NCI-H1930 (cell line): ENCODE measurements at regions not wholly inside any gene's neighbourhood (a gene's known extent, or its start where the extent isn't known, plus 50 kb on each side); places are given as distances from the start of the nearest gene placed in this dataset.
"Not testable (repeated sequence)": the region's sequence is repeated elsewhere in the genome, so short reads cannot be mapped to it uniquely, and the experiment has no call there.

Experiments used
- DNase-seq, 2 experiments: peaks; one replicate each; lab custom pipeline; 2025; lab: John Stamatoyannopoulos, UW

- DNase-seq, result no peak
Measured at GRCh38 chr16:52787709-52788108, 240.8 kb upstream of the TOX3 start.

GRCh38 chr16:52786091-52786490 lies 239.1 kb upstream of the TOX3 start:
- no peak for DNase-seq

GRCh38 chr16:52785653-52786052 lies 238.7 kb upstream of the TOX3 start:
- no peak for DNase-seq

- no peak for DNase-seq
Measured at GRCh38 chr16:52783616-52784015, 236.7 kb upstream of the TOX3 start.

- no peak for DNase-seq
Measured at GRCh38 chr16:52781005-52781630, 234.2 kb upstream of the TOX3 start.

- DNase-seq, result no peak
Measured at GRCh38 chr16:52773026-52773425, 226.1 kb upstream of the TOX3 start.

GRCh38 chr16:52770828-52771227 lies 223.9 kb upstream of the TOX3 start:
- DNase-seq, result no peak

- DNase-seq, result no peak
Measured at GRCh38 chr16:52758473-52758855, 211.5 kb upstream of the TOX3 start.

- no peak for DNase-seq
Measured at GRCh38 chr16:52757746-52758472, 211.0 kb upstream of the TOX3 start.

- no peak for DNase-seq
Measured at GRCh38 chr16:52756812-52757517, 210.0 kb upstream of the TOX3 start.

- DNase-seq, result no peak
Measured at GRCh38 chr16:52755396-52755795, 208.5 kb upstream of the TOX3 start.

- DNase-seq, result no peak
Measured at GRCh38 chr16:52751035-52751434, 204.1 kb upstream of the TOX3 start.

GRCh38 chr16:52748741-52749140 lies 201.8 kb upstream of the TOX3 start:
- no peak for DNase-seq

- DNase-seq, result no peak
Measured at GRCh38 chr16:52747088-52747595, 200.2 kb upstream of the TOX3 start.

GRCh38 chr16:52743707-52744106 lies 196.8 kb upstream of the TOX3 start:
- DNase-seq, result no peak

- no peak for DNase-seq
Measured at GRCh38 chr16:52742608-52743170, 195.7 kb upstream of the TOX3 start.

GRCh38 chr16:52742052-52742451 lies 195.1 kb upstream of the TOX3 start:
- no peak for DNase-seq

- no peak for DNase-seq
Measured at GRCh38 chr16:52741351-52741750, 194.4 kb upstream of the TOX3 start.

GRCh38 chr16:52740766-52741165 lies 193.8 kb upstream of the TOX3 start:
- no peak for DNase-seq

GRCh38 chr16:52740333-52740732 lies 193.4 kb upstream of the TOX3 start:
- no peak for DNase-seq

- not testable (repeated sequence) for DNase-seq
Measured at GRCh38 chr16:52738992-52739391, 192.0 kb upstream of the TOX3 start.

- no peak for DNase-seq
Measured at GRCh38 chr16:52731219-52731875, 184.4 kb upstream of the TOX3 start.
